Right ventricle myocardium superior (tissue), 1 donor: ENCODE measurements at regions not wholly inside any gene's neighbourhood (a gene's known extent, or its start where the extent isn't known, plus 50 kb on each side); places are given as distances from the start of the nearest gene placed in this dataset.

Source experiments
- ATAC-seq: fragments of 200-7000 bp; cut with Tn5 transposase; one replicate; pipeline ENCODE4 v1.9.1; 2020; ENCODE audit warnings: mild to moderate bottlenecking; ENCODE audit not compliant: poor library complexity
- DNase-seq: peaks from one replicate; pipeline ENCODE4 v3.0.0-alpha.2; 2020
- intact Hi-C: fragments of 100-400 bp; cut with DNase I; formaldehyde crosslinking; loops from one replicate; pipeline ENCODE4 v1.11.2; 2022
- donor health status: DM: no; HTN: yes; CAD: no; lungs with severe emphysema.

DNA sequence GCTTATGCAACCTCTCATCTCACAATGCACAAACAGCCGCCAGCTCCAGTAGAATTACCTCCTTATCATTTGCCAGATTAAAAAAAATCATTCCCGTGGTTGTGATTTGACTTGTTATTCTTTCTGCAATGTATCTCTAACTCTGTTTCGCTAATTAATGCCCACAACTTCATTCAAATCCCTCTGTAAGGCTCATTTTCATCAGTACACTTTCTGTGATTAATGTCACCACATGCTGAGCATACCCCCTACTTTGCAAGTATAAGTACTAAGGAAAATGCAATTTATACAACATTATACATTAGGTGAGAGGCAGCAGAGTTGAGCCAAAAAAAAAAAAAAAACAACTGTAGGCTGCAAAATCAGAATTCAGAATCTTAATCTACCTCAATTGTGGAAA is 166.0 kb downstream of the FSCB start:
- DNase-seq = no peak
- ATAC-seq = no peak
- intact Hi-C loops = no loop called here

- intact Hi-C loops = no loop called here
- no peak for ATAC-seq
- DNase-seq = no peak
Observed at GRCh38 chr14:44339862-44340261, 167.2 kb downstream of the FSCB start.

GRCh38 chr14:44339231-44339630 is 167.9 kb downstream of the FSCB start:
- no peak for DNase-seq
- intact Hi-C loops = no loop called here
- no peak for ATAC-seq

DNA sequence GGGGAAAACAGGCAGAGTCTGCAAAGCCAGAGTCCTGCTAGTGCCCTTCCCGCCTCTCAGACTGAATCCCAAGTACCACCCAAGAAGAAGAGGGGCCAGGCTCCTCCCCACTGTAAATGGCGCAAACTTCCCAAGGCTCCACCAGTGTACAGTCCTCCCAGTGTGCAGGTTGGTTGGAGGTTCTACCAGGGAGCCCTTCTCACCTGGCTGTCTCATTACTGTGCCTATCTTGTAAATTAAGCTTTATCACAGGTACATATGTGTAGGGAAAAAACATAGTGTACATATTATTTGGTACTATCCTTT is 189.7 kb downstream of the FSCB start:
- no peak for DNase-seq
- ATAC-seq = no peak
- intact Hi-C loops = no loop called here

DNA sequence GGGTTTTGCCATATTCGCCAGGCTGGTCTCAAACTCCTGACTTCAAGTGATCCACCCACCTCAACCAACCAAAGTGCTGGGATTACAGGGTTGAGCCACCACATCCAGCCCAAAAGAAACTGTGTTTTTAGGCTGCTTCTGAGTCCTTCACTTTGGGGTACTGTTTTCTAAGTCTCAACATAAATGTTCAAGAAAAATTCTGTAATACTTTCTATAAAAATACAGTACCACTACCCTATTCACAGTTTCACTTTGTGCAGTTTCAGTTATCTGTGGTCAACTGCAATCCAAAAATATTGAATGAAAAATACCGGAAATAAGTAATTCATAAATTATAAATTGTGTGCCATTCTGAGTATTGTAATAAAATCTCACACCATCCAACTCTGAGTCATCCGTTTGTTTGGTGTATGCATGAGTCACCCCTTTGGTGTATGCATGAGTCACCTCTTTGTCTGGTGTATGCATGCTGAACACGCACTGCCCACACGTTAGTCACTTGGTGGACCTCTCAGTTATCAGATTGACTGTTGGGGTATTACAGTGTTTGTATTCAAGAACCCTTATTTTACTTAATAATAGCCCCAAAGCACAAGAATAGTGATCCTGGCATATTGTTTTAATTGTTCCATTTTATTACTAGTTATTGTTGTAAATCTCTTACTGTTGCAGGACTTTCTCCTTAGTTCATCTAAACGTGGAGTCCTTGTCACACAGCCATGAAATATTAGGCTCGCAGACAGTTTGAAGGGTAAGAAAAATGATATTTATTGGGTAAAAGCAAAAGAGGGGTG is 190.2 kb downstream of the FSCB start:
- DNase-seq (no peak), ATAC-seq (no peak)
- intact Hi-C loops = no loop called here

DNA sequence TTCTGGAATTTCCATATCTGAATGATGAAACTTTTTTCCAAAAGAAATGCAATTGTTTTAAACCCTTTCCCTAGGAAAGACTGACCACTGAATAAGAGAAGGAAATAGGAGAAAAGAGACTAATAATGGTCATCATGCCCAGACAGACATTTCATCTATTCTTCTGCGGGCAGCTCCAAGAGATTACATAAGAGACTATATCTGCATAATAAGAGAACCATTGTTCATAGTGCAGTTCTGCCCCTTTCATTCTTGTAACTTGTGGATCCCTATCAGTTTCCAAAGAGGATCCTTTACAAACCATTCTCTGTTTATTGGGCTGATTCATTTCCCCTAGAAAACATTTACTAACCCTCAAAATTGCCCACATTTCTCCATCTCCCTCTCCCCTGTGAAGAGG is 197.8 kb downstream of the FSCB start:
- no peak for DNase-seq
- intact Hi-C loops = no loop called here
- ATAC-seq = no peak

DNA sequence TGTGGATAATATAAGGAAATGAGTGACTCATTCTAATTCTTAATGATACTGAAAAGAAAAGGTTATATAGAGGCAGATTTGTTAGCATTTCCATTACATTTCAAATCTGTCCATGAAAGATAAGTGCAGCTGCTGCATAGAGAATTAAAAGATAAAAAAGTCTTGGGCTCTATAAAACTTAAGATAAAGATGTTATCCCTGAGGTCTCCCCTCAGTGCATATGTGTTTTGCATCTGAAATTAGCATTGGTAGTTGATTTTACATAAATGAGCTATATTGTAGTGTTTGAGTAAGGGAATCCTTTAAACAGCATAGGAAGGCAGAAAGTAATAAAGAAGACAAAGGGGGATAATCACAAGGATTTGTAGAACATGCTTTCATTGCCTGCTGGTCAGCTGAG is 206.2 kb downstream of the FSCB start:
- DNase-seq = no peak
- ATAC-seq = no peak
- intact Hi-C loops = no loop called here

DNA sequence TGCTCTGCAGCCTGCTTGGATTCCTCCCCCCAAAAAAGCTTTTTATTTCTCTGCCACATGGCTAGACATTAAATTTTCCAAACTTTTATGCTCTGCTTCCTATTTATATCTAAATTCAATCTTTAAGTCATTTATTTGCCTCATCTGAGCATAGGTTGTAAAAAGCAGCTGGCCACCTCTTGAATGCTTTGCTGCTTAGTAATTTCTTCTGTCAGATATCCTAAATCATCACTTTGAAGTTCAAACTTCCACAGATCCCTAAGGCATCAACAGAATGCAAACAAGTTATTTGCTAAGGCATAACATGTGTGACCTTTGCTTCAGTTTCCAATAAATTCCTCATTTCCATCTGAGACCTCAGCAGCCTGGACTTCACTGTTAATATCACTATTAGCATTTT is 209.6 kb downstream of the FSCB start:
- ATAC-seq (no peak), DNase-seq (no peak)
- intact Hi-C loops = no loop called here

DNA sequence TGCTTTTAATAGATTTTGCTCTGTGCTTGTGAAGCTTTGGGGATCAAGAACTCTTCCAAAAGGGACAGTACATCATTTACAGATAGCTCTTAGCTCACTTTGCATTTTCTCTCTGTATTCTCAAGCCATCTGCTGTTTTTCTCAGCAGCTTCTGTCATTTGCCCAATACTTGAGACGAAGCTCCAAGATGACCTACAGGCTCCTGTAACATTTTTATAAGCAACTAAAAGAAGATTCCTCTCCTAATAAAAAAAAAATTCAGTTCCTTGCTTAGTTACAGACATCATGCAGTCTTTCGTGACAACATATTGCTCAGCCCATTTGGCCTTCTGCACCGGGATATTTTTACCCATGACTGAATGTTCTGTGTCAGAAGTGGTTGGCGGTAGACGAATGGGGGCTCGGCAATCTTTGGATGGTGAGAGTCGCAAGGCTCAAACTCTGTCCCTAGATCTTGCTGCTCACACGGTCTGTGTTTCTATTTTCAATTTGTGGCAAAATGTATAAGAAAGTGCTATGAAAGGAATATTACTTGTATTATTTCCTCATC is 215.6 kb downstream of the FSCB start:
- ATAC-seq (no peak), DNase-seq (no peak)
- intact Hi-C loops = no loop called here

- DNase-seq = no peak
- ATAC-seq = no peak
- intact Hi-C loops = no loop called here
Observed at GRCh38 chr14:44287858-44288257, 219.2 kb downstream of the FSCB start.

DNA sequence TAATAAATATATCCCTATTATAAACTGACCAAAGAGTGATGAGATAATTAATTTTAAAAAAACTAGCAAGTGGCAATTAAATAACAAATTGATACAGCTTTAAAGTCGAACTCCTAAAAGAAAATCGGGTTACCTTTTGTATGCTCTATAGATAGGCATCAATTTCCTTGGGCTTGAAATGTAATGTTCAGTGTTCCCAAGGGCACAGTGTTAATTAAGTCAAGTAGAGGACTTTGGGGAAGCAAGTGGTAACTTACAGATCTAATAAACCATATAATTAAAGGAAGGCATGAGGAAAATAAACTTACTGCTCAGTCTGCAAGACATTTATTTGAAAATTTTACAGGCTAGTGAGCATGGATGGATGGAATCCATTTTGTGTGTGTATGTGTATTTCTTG is 220.9 kb downstream of the FSCB start:
- no peak for DNase-seq
- intact Hi-C loops = no loop called here
- no peak for ATAC-seq

GRCh38 chr14:44283836-44284235 is 223.2 kb downstream of the FSCB start:
- no peak for DNase-seq
- intact Hi-C loops = no loop called here
- no peak for ATAC-seq

- intact Hi-C loops = no loop called here
- DNase-seq = no peak
- ATAC-seq = no peak
Observed at GRCh38 chr14:44279357-44279756, 227.7 kb downstream of the FSCB start.

DNA sequence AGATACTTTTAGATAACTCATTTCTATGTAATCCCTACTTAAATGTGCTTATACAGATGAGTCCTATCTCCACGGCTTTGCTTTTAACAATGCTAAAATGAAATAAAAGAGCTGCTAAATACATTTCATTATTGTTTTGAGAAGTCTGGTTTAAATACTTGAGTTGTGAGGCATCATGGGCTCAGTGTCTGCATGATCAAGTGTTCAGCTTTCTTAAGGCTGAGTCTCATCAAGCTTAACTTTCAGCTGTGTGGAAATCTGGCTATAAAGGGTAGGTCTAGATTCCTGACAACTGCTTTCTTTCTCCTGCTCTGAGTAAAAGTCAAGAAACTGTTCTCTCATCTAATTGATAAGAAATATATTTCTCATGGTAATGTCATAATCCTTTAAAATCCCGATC is 235.4 kb downstream of the FSCB start:
- intact Hi-C loops = no loop called here
- ATAC-seq = no peak
- DNase-seq = no peak

DNA sequence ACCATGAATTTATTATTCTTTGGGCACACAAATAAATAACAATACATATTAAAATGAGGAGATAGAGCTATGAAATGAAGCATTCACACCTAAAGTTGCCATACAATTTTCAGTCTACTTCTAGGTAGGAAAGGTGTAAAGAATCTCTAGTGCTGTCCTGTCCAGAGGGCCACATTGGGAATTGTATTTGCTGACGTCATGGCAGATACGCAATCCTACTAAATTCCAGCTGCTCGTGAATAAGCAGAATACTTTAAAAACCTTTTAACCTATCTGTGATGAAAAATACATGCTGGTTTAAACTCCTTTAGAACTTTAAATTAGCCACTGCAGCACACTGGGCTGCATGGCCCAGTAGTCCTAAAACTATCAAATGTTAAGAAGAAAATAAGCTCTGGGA is 236.1 kb downstream of the FSCB start:
- no peak for ATAC-seq
- intact Hi-C loops = no loop called here
- no peak for DNase-seq

GRCh38 chr14:44265246-44265645 is 241.8 kb downstream of the FSCB start:
- no peak for DNase-seq
- intact Hi-C loops = no loop called here
- no peak for ATAC-seq

DNA sequence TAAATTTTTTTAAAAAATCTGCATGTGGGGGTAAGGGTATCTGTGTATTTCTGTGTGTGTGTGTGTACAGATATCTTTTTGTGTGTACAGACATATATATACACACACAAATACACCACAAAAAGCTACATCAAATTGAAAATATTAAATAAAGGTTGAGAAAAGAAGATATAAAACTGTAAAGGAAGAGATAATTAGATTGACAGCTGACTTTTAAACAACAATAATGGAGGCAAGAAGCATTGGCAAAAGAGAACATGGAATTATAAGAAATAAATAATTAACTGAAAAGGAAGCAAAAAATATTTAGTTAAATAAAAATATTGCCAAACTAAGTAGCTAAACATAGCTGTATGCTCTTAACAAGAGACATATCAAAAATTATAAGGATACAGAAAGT is 291.4 kb downstream of the FSCB start:
- DNase-seq (no peak), ATAC-seq (no peak)
- intact Hi-C loops = no loop called here

- no peak for DNase-seq
- no peak for ATAC-seq
- intact Hi-C loops = no loop called here
Observed at GRCh38 chr14:44211718-44212117, 295.4 kb downstream of the FSCB start.

- ATAC-seq (no peak), DNase-seq (no peak)
- intact Hi-C loops = no loop called here
Observed at GRCh38 chr14:44204061-44204835, 302.8 kb downstream of the FSCB start.

DNA sequence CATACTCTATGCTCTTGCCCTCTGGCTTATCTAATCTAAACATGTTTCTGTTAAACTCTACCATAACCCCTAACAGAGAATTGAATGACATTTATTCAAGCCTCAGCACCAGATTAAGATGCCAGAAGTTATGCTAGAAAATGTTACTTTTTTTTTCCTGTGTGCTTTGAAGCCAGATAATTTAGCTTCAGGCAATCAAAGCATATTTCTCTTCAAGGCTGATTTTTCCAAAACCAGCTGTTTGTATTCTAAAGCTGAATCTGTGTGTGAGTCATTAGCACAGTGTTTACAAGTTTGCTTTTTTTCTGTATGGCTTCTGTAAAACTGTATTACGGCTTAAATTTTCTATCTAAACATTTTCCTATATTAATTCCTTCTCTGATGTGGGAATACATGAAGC is 326.1 kb downstream of the FSCB start:
- DNase-seq = no peak
- intact Hi-C loops = no loop called here
- no peak for ATAC-seq
